Suprapubic skin (tissue), 3 donors: ENCODE measurements at regions not wholly inside any gene's neighbourhood (a gene's known extent, or its start where the extent isn't known, plus 50 kb on each side); places are given as distances from the start of the nearest gene placed in this dataset.

Source experiments
- CTCF ChIP-seq, 2 donors: fragments of 200-600 bp in 1 of 2; fragments of 450-650 bp in 1 of 2; sonication (generic) in 1 of 2; IDR thresholded peaks; one replicate each; pipeline ENCODE4 v1.5.1; 2016 to 2019; ENCODE audit warnings: antibody characterized with exemption in 2 of 2, mild to moderate bottlenecking in 1 of 2, moderate library complexity in 1 of 2
- EP300 ChIP-seq: sonication (generic); formaldehyde crosslinking; IDR thresholded peaks from one replicate; pipeline ENCODE4 v1.6.1; 2017; ENCODE audit warnings: antibody characterized with exemption
- POLR2A ChIP-seq, 2 donors: fragments of 450-650 bp; IDR thresholded peaks; one replicate each; pipeline ENCODE4 v1.6.1; 2017; ENCODE audit warnings: antibody characterized with exemption in 2 of 2, mild to moderate bottlenecking in 2 of 2, moderate library complexity in 2 of 2

GRCh38 chr2:217614096-217614495 lies 388.7 kb downstream of the TNS1 start:
- TF ChIP-seq POLR2A (IDR thresholded peaks at IDR 0.05) (no peak), CTCF (IDR thresholded peaks at IDR 0.05) (no peak), EP300 (no peak)
